GM18519 (cell line): ENCODE measurements at regions not wholly inside any gene's neighbourhood (a gene's known extent, or its start where the extent isn't known, plus 50 kb on each side); places are given as distances from the start of the nearest gene placed in this dataset.

Experiments
- ATAC-seq: cut with Tn5 transposase; IDR thresholded peaks from one replicate; pipeline ENCODE4 v1.9.1; 2021; ENCODE audit warnings: mild to moderate bottlenecking, moderate library complexity; ENCODE audit not compliant: unreplicated experiment, low FRiP score

- no peak for ATAC-seq
Observed at GRCh38 chr18:45254709-45255082, 360.6 kb upstream of the SLC14A2 start.

DNA sequence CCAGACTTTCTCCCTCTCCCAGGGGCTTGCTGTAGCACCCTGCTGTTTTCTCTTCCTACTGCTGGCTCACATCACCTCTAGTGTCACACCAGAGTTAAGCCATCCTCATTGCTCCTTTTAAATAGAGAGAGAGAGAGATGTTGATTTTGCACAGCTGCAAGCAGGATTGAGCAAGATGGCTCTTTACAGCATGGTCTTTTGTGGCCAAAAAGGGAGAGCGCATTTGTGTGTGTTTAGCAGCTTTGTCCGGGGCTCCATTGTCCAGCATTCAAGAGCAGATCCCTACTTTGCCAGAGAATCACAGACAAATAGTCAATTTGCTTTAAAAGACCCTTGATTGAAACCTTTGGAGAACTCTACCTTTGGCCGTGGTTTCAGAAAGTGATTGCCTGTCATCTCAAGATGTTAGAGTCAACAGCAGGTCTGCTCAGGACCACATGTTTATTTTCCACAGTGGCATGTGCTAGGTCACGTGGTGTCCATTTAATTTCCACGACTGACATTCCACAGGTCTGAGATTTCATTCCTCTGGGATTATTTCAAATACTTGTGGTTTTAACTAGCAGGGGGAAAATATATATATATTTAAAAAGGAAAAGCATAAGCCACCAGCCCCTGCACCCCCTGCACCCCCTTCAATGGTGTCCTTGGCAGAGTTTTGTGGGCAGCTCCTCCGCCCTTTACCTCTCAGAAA lies 359.9 kb upstream of the SLC14A2 start:
- ATAC-seq: no peak

DNA sequence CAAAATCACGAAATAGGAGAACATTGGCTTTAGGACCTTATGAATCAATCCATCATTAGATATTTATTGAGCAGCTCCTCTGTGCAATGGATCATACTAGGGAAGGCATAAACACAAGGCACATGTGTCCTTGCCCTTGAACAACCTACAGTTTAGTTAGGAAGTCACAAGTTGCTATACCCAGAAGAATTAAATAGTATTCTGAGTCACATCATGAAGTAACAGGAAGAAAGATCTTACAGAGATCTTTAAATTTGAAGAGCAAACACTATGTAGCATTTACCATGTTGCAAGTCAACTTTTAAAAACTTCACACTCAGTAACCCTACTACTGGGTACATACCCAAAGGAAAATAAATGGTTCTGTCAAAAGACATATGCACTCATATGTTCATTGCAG lies 355.2 kb upstream of the SLC14A2 start:
- ATAC-seq: no peak

- no peak for ATAC-seq
Observed at GRCh38 chr18:45266023-45266422, 349.3 kb upstream of the SLC14A2 start.

DNA sequence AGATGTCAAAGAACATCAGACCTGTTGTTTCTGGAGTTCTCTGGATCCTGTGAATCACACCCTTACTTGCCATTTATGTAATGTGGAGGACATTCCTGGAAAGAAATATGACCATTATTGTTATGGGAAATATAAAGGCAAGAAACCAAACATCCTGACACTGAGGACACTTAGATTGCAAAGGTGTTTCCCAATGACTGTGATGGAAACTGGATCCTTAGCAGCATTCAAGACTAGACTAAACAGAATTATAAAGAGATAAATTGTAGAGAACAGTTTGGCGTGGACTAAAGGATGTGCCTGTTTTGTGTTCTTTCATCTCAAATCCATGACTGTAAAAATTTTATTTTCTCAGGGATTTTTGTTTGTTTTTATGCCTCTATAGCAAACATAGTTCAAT lies 347.7 kb upstream of the SLC14A2 start:
- no peak for ATAC-seq

- ATAC-seq: no peak
Observed at GRCh38 chr18:45268583-45268982, 346.7 kb upstream of the SLC14A2 start.

DNA sequence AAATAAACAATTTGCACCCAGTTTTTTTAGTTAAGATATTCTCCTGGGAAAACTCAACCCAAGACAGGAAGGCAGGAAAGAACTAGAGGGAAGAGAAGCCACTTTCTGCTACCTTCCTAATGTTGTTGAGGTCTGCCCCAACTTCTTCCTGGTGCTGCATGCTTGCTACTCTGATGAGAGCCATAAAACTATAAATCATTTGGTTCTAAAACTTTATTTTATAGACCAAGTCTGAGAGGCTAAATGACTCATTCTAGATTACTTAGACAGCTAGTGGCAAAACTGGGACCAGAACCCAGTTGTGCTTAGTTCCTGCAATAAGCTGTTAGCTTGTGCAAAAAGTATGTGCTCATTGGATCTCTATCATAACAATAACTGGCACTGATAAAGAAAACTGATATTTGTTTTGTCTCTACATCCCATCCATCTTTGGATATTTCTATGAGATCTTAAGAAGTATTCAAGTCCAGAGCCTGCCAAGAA lies 344.9 kb upstream of the SLC14A2 start:
- no peak for ATAC-seq

DNA sequence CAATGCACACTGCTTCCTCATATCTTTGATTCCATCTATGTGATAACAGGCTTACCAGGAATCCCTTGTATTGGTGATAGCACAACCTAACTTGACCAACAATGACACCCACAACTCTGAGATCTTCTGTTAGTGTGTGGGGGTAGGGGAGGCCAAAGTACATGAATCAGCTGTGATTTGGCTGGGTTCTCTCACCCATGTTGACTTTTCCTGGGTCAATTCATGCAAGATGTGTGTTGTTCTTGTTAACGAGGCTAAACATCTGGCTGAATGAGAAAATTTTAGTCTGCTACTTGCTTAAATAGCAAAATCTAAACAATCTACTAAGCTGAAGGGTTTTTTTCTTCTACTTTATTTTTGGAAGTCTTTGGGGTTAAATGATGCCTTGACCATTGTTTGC lies 341.2 kb upstream of the SLC14A2 start:
- no peak for ATAC-seq

DNA sequence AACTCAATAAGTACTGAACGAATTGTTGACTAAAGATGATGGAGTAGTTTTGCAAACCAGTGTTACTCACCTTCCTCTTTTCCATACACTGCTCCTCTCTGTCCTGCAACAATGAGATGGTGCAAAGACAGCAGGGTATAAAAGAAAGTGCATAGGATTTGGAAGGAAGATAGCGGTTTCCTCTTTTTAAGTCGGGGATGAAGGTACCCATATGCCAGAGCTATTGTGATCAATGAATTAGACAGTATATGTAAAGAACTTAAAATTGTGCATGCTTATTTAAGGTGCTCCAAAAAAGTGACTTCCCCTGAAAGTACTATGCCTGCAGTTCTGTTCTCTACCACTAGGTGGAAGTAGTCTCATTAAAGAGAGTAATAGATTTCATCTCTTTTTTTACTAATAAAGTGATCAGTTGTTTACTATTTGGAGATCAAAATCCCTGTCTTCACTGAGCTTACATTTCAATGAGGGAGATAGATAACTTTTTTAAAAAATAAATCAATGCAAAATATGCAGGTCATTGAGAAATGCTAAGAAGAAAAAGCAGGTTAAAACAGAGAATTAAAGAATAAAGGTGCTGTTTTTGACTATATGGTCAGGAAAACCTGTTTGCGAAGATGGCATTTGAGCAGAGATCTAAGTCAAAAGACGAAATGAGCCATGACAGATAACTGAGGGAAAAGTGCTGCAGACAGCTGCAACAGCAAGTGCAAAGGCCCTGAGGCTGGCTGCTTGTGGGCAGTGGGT lies 339.7 kb upstream of the SLC14A2 start:
- no peak for ATAC-seq

DNA sequence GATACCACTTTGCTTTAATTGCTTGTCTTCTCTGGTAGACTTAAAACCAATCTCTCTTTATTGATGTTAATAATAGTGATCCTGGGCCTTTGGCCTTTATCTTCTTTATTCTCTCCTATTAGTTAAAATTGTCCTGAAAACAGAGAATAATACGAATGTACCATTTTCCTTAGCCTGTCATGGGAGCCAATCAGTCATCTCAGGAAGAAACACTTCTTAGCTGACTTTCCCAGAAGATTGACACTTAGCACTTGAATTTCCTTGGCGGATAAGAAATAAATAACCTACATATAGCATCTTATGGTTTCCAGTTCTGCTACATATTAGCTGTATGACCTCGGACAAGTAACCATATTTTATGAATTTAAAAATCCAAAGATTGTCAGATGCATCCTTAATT lies 338.4 kb upstream of the SLC14A2 start:
- ATAC-seq: no peak

DNA sequence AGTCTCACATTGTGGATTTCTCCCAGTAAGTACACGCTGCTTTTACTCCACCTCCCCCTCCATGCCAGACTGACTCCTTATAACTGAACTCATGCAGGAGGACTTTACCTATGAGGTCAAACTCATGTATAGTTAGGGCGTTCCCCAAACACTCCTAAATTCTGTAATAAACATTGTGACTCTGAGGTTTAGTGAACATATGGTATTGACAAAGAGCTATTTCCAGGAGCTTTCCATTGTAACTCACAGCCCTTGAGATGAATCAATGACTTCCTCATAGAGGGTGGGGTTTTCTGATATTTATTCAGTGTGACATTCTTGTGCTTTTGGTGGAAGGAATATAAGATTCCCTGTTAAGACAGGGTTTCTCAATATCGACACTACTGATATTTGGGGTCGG lies 337.4 kb upstream of the SLC14A2 start:
- ATAC-seq: no peak

- no peak for ATAC-seq
Observed at GRCh38 chr18:45280481-45281276, 334.6 kb upstream of the SLC14A2 start.

GRCh38 chr18:45282101-45282812 lies 333.0 kb upstream of the SLC14A2 start:
- ATAC-seq: no peak

DNA sequence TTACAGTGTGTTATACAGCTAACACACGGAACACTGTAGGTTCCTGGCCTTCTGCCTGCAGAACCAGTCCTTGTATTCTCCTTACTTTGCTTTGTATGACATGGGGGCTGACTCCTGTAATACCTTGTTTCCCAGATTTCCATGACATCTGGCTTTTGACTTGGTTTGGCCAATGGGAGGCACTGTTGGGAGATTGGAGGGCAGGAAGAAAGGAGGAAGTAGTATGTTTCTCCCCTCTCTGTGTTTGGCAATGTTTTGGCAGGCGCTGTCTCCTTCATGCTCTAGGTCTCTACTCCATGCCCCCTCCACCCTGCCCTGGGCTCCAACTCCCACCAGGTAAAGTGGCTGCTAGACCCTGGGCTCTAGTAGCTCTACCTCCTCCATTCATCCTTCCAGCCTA lies 331.1 kb upstream of the SLC14A2 start:
- ATAC-seq: no peak

DNA sequence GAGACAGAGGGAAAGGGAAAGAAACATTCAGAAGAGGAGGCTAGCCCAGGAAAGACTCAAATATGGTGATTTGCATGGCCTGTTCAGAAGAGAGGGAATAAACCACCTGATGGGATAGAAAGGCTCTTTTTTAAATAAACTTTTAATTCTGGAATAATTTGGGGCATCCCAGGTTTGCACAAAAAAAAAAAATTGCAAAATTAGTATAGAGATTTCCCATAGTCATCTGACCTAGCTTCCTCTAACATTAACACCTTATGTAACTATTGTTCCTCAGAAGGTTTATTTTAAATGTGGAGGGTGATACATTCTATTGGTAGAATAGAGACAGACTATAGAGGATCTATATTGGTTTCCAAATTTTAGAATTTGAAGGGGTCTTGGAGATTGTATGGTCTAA lies 330.4 kb upstream of the SLC14A2 start:
- no peak for ATAC-seq

DNA sequence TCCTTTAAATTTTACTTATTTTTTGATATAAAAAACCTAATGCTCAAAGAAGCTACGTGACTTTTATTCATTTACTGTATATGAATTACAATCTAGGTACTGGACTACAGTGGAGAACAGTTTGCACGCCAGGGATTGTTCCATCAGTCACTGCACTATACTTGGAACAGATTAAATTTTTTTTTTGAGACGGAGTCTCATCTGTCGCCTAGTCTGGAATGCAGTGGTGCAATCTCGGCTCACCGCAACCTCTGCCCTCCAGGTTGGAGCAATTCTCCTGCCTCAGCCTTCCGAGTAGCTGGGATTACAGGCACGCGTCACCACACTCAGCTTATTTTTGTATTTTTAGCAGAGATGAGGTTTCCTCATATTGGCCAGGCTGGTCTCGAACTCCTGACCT lies 330.0 kb upstream of the SLC14A2 start:
- no peak for ATAC-seq

GRCh38 chr18:45286431-45286830 lies 328.8 kb upstream of the SLC14A2 start:
- ATAC-seq: no peak

DNA sequence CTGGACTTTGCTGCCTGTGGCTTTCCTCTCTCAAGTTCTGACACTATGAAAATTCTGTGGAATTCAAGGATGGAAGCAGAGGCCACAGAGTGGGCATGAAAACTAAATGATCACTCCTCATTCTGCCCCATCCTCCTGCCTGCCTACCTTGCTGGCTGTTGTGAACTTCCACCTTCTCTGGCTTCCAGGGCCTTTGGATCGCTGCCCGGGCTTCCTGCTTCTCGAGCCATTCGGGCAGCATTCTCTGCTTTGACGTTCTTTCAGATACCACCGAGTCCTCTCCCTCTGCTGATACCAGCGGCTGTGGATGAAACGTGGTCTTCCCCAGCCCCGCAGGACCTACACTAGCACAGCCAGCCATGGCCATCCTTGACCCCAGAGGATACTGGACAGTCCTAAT lies 327.7 kb upstream of the SLC14A2 start:
- ATAC-seq: no peak

DNA sequence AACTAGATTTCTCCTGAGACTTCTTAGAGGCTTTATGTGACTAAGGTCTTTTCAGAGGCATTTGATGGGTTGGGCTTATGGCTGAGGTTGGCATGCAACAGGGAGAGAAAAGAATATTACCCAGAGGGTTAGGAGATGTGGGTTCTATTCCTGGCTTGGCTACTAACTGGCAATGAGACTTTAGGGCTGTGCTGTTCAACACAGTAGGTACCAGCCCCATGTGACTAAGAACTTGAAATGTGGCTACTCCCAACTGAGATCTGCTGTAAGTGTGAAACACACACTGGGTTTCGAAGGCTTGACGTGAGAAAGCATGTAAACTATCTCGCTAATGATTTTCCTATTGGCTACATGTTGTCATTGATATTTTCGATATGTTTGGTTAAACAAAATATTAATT lies 324.9 kb upstream of the SLC14A2 start:
- ATAC-seq: no peak
